Esophagus mucosa (tissue), 1 donor: ENCODE measurements at regions not wholly inside any gene's neighbourhood (a gene's known extent, or its start where the extent isn't known, plus 50 kb on each side); places are given as distances from the start of the nearest gene placed in this dataset.

ENCODE experiments used
- ATAC-seq: fragments of 200-7000 bp; cut with Tn5 transposase; one replicate; pipeline ENCODE4 v1.9.1; 2020
- donor health status: DM: yes; HTN: yes; CAD: no.

- no peak for ATAC-seq
Observed at GRCh38 chr6:12592634-12593033, 123.9 kb upstream of the PHACTR1 start.

- no peak for ATAC-seq
Observed at GRCh38 chr6:12593771-12594529, 122.6 kb upstream of the PHACTR1 start.

- no peak for ATAC-seq
Observed at GRCh38 chr6:12594530-12594893, 122.1 kb upstream of the PHACTR1 start.

GRCh38 chr6:12595161-12595811, 121.3 kb upstream of the PHACTR1 start:
- ATAC-seq, result no peak

- ATAC-seq, result no peak
Observed at GRCh38 chr6:12596731-12597130, 119.8 kb upstream of the PHACTR1 start.

GRCh38 chr6:12598919-12599318, 117.6 kb upstream of the PHACTR1 start:
- no peak for ATAC-seq

- ATAC-seq, result no peak
Observed at GRCh38 chr6:12601881-12602280, 114.7 kb upstream of the PHACTR1 start.

- ATAC-seq, result no peak
Observed at GRCh38 chr6:12602342-12602741, 114.2 kb upstream of the PHACTR1 start.

- peak; percentile 65 for ATAC-seq
Observed at GRCh38 chr6:12602951-12603672, 113.5 kb upstream of the PHACTR1 start.

GRCh38 chr6:12603673-12604049, 112.9 kb upstream of the PHACTR1 start:
- ATAC-seq, result no peak

- ATAC-seq, result peak; percentile 88
Observed at GRCh38 chr6:12605888-12606345, 110.7 kb upstream of the PHACTR1 start.

GRCh38 chr6:12606616-12607015, 110.0 kb upstream of the PHACTR1 start:
- ATAC-seq, result no peak

GRCh38 chr6:12608016-12608860, 108.3 kb upstream of the PHACTR1 start:
- ATAC-seq, result no peak

GRCh38 chr6:12608874-12609273, 107.7 kb upstream of the PHACTR1 start:
- ATAC-seq, result no peak

- no peak for ATAC-seq
Observed at GRCh38 chr6:12609751-12610150, 106.8 kb upstream of the PHACTR1 start.

- no peak for ATAC-seq
Observed at GRCh38 chr6:12610862-12611261, 105.7 kb upstream of the PHACTR1 start.

- no peak for ATAC-seq
Observed at GRCh38 chr6:12613811-12614210, 102.8 kb upstream of the PHACTR1 start.

- ATAC-seq, result no peak
Observed at GRCh38 chr6:12614456-12614855, 102.1 kb upstream of the PHACTR1 start.

- no peak for ATAC-seq
Observed at GRCh38 chr6:12618296-12618695, 98.3 kb upstream of the PHACTR1 start.

- no peak for ATAC-seq
Observed at GRCh38 chr6:12621754-12622153, 94.8 kb upstream of the PHACTR1 start.

- no peak for ATAC-seq
Observed at GRCh38 chr6:12622566-12622965, 94.0 kb upstream of the PHACTR1 start.

GRCh38 chr6:12624142-12624837, 92.3 kb upstream of the PHACTR1 start:
- ATAC-seq, result no peak
